H1 (cell line): ENCODE measurements at regions not wholly inside any gene's neighbourhood (a gene's known extent, or its start where the extent isn't known, plus 50 kb on each side); places are given as distances from the start of the nearest gene placed in this dataset.

ENCODE experiments used
- POLR2A ChIP-seq, 2 experiments: IDR thresholded peaks; 1 replicate in 1 of 2; 2 replicates in 1 of 2; pipeline ENCODE4 v1.6.1; 2011; ENCODE audit warnings: low read depth in 2 of 2, low read length in 2 of 2, mild to moderate bottlenecking in 2 of 2; ENCODE audit errors: control extremely low read depth in 1 of 2
- RAD21 ChIP-seq, 2 experiments: IDR thresholded peaks in 1 of 2; conservative IDR thresholded peaks in 1 of 2; 2 replicates each; pipeline ENCODE4 v1.6.1; 2011; ENCODE audit warnings: low read depth in 2 of 2, low read length in 2 of 2, improper control_type of control experiment in 1 of 2, inconsistent platforms in 1 of 2, mild to moderate bottlenecking in 1 of 2, moderate library complexity in 1 of 2
- RFX5 ChIP-seq: IDR thresholded peaks from 2 replicates; pipeline ENCODE4 v1.6.1; 2011; ENCODE audit warnings: low read depth, low read length, improper control_type of control experiment, borderline replicate concordance
- USF2 ChIP-seq: IDR thresholded peaks from 2 replicates; pipeline ENCODE4 v1.6.1; 2011; ENCODE audit warnings: low read length, improper control_type of control experiment

- TF ChIP-seq RAD21 (IDR thresholded peaks at IDR 0.05 in 1 of 2, conservative IDR thresholded peaks at IDR 0.05 in 1 of 2; ENCODE audit: low read depth in 2 of 2, low read length in 2 of 2), result no peak
- TF ChIP-seq USF2, result no peak
- no peak for TF ChIP-seq POLR2A (IDR thresholded peaks at IDR 0.05; ENCODE audit: control extremely low read depth in 1 of 2, low read depth in 2 of 2, low read length in 2 of 2)
- no peak for TF ChIP-seq RFX5
Measured at GRCh38 chr7:24052572-24053260, 231.3 kb upstream of the NPY start.
